CD4-positive, alpha-beta T cell treated with Interleukin-1 beta for 1 hour (primary cell): ENCODE measurements at regions not wholly inside any gene's neighbourhood (a gene's known extent, or its start where the extent isn't known, plus 50 kb on each side); places are given as distances from the start of the nearest gene placed in this dataset.
"Not testable (repeated sequence)": the region's sequence is repeated elsewhere in the genome, so short reads cannot be mapped to it uniquely, and the experiment has no call there.

Experiments used
- DNase-seq, 2 donors: peaks; one replicate each; pipeline ENCODE4 v3.0.0-alpha.2; 2020 to 2022

DNA sequence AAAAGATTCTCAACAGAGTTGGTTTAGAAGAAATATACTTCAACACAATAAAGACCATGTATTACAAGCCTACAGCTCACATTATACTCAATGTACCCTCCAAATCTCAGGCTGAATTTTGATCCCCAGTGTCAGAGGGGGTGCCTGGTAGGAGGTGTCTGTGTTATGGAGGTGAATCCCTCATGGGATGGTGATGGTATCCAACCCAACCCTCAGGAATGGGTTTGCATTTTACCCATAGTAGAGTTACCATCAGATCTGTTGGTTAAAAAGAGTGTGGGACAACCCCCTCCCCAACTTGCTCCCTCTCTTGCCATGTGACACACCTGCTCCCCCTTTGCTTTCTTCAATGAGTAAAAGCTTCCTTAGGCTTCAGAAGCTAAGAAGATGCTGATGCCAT, 205.5 kb downstream of the POTEM start:
- DNase-seq: not testable (repeated sequence)

DNA sequence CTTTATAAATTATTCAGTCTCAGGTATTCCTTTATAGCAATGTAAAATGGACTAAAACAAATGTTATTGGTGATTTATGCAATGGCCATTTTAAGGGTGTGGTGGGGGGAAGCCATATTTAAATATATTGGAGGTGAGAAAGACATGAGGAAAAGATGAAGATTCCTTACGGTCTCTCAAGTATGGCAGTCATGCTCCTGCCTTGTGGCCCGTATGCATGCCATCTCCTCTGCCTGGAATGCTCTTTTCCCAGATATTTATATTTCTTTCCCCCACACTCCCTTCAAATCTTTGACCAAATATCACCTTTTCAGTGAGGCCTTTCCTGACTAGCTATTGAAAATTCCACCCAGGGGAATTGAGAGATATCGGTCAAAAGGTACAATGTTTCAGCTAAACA, 206.0 kb downstream of the POTEM start:
- not testable (repeated sequence) for DNase-seq

DNA sequence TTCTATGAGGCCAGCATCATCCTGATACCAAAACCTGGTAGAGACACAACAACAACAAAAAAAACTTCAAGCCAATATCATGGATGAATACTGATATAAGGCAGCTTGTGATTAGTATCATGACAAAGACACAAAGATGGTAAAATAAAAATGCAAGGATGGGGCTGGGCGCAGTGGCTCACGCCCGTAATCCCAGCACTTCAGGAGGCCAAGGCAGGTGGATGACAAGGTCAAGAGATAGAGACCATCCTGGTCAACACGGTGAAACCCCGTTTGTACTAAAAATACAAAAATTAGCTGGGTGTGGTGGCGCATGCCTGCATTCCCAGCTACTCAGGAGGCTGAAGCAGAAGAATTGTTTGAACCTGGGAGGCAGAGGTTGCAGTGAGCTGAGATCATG, 210.2 kb downstream of the POTEM start:
- DNase-seq: not testable (repeated sequence)

DNA sequence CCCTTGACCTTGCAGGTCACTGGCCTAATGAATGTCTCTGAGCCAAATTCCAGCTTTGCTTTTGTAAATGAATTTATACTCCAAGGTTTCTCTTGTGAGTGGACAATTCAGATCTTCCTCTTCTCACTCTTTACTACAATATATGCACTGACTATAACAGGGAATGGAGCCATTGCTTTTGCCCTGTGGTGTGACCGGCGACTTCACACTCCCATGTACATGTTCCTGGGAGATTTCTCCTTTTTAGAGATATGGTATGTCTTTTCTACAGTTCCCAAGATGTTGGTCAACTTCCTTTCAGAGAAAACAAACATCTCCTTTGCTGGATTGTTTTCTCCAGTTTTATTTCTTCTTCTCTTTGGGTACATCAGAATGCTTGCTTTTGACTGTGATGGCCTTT, 213.1 kb downstream of the POTEM start:
- not testable (repeated sequence) for DNase-seq

DNA sequence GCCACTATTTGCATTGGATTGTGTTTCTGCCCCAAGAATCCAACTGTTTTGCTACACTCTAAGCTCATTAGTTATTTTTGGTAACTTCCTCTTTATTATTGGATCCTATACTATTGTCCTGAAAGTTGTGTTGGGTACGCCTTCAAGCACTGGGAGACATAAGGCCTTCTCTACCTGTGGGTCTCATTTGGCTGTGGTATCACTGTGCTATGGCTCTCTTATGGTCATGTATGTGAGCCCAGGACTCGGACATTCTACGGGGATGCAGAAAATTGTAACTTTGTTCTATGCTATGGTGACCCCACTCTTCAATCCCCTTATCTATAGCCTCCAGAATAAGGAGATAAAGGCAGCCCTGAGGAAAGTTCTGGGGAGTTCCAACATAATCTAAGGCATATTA, 213.6 kb downstream of the POTEM start:
- DNase-seq: not testable (repeated sequence)

DNA sequence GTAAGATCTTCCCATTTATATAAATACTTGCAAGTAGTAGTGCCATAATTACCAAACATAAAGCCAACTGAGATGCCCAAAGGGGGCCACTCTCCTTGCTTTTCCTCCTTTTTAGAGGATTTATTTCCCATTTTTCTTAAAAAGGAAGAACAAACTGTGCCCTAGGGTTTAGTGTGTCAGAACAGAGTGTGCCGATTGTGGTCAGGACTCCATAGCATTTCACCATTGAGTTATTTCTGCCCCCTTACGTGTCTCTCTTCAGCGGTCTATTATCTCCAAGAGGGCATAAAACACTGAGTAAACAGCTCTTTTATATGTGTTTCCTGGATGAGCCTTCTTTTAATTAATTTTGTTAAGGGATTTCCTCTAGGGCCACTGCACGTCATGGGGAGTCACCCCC, 227.9 kb downstream of the POTEM start:
- DNase-seq: not testable (repeated sequence)

DNA sequence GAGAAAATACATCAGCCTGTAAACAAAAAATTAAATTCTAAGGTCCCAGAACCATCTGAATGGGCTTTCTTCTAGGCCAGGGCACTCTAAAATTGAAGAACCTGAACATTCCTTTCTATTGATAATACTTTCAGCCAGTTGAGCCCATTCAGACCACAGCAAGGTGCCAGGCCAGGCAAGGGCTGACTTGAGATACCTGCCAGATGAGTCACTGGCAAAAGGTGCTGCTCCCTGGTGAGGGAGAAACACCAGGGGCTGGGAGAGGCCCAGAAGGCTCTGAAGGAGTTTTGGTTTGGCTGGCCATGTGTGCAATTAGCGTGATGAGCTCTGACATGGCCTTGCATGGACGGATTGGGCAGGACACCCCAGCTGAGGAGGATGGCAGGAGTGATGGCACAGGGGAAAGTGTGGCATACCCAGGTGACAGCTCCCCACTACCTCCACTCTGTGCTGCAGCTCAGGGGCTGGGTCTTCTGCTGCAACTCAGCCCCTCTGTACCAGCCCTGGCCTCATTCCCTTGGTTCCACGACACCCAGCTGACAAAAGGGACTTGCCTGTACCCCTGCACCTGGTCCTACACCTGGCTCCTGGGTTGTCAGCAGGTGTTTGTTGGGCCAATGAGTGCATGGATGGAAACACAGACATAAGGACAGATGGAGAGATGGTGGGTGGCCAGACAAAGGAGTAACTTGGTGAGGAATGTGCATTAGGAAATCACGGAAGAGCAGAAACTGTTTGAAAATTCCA, 230.4 kb downstream of the POTEM start:
- not testable (repeated sequence) for DNase-seq

DNA sequence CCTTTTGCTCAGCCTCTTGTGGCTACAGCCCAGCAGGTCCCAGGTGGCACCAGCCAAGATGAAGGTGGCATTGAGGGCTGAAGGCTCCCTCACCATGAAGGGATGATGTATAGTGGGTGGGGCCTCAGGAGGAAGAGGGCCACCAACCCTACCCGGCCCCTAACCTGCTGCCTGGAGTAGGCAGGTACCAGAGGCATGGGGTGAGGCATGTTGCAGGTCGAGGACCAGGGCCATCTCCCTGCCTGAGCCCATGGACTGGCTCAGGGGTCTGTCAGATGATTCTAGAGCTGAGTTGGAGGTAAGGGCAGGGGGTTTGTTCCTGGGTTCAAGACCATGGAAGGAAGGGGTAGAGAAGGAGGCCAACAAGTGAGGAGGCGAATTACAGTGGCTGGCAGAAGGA, 231.1 kb downstream of the POTEM start:
- DNase-seq: not testable (repeated sequence)

DNA sequence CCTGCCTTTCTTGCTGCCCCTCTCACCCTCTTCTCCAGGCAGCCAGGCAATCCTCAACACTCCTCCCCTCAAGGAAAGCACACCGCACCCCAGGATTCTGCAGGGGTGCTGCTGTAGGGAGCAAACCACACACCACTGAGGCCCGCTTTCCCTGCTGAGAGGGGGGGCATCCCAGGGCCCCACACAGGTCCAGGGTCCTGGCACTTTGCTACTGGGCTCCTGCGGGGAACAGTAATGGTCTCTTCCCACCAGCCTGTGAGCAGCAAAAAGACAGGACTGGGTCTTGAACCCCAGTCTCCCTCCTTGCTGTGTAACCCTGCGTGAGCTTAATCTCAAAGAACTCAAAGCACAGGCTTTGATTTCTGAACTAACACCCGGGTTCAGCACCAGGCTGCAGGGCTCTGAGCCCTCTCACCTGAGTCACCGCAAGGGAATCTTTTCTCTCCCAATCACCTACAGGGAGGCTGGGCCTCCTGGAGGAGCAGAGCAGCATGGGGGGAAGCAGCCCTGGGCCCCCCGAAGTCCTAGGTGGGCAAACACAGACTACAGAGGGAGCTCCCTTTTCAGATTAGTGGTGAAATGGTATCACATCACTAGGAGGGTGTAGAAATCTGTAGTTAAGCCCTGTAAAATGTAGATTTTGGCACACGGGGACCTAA, 232.6 kb downstream of the POTEG start:
- DNase-seq: not testable (repeated sequence)

DNA sequence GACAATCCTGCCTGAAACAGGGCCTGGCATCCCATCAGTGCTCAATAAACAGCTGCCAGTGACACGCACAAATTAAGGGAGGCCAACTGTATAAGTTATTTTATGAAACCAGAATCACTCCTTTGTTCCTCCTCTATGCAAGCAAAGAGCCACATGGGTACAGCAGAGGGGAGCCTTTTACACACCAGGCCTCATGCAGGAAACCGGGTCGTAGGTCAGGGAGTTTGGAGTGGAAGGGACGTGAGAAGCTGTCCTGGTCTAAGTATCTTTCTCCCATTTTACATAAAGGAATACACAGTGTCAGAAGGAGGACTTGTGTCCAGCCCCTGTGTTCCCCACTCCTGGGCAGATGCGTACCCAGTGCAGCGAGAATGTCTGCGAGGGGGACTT, 232.1 kb downstream of the POTEG start:
- DNase-seq: not testable (repeated sequence)

DNA sequence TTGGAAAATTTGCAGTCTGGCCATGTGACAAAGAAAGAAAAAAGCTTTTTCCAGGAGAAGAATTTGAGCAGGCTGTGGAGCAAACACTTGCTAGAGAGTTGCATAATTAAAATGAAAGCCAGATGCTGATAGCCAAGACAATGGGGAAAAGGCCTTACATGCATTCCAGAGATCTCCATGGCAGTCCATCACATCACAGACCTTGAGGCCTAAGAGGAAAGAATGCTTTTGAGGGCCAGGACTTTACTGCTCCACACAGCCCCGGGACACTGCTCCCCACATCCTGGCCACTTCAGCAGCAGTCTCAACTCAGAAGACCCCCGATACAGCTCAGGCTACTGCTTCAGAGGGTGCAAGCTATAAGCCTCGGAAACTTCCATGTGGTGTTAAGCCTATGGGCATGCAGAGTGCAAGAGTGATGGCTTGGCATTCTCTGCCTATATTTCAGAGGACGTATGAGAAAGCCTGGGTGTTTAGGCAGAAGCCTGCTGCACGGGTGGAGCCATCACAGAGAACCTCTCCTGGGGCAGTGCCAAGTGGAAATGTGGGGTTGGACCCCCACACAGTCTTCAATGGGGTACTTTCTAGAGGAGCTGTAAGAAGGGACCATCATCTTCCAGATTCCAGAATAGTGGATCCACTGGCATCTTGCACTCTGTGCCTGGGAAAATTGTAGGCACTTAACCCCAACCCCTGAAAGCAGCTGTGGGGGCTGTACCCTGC, 230.7 kb downstream of the POTEG start:
- not testable (repeated sequence) for DNase-seq

DNA sequence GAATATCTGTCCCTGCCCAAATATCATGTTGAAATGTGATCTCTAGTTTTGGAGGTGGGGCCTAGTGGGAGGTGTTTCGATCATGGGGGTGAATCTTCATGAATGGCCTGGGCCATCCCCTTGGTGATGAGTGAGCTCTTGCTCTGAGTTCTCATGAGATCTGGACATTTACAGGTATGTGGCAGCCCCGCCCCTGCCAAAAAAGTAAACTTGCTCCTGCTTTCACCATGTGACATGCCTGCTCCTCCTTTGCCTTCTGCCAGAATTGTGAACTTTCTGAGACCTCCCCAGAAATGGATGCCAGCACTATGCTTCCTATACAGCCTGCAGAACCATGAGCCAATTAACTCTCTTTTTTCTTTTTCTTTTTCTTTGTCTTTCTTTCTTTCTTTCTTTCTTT, 229.3 kb downstream of the POTEG start:
- DNase-seq: not testable (repeated sequence)

DNA sequence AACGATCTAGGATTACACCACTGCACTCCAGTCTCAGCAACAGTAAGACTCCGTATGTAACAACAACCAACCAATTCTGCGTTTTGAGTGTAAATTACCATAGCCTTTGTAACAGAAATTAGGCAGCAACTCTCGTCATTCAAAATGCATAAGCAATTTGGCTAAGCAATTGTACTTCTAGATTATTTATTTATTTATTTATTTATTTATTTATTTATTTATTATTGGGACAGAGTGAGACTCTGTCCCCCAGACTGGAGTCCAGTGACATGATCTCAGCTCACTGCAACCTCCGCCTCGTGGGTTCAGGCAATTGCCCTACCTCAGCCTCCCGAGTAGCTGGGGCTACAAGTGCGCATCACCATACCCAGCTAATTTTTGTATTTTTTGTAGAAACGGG, 217.7 kb downstream of the POTEG start:
- DNase-seq: not testable (repeated sequence)

DNA sequence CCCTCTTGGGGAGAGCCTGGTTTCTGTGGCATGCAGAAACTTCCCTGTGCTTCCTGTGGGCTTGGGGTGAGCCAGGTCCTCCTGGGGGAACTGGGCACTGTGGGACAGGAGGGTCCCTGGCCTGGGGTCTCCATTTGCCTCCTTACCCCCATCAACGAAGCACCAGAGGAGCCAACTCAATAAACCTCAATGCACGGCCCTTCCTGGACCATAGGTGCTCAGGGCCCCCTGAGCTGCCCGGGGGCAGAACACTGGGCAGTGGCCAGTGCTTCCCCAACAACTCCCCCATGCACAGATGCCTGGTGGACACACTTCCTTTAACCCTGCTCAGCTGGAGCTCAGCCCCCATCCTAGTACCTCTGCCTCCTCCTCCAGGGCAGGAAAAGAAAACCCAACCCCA, 214.7 kb downstream of the POTEG start:
- not testable (repeated sequence) for DNase-seq

DNA sequence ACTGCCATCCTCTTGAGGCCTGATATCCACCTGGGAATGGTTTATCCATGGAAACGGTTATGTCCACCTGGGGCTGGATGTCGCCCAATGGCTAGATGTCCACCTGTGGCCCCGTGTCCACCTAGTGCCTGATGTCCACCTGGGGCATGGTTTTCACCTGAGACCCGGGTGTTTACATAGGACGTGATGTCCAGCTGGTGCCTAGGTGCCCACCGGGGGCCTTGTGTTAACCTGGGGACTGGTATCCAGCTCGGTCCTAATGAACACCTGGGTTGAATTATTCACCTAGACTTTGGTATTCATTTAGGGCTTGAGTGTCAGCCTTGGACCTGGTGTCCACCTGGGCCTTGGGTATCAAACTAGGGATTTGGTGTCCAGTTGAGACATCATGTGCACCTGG, 202.7 kb downstream of the POTEG start:
- DNase-seq: not testable (repeated sequence)

DNA sequence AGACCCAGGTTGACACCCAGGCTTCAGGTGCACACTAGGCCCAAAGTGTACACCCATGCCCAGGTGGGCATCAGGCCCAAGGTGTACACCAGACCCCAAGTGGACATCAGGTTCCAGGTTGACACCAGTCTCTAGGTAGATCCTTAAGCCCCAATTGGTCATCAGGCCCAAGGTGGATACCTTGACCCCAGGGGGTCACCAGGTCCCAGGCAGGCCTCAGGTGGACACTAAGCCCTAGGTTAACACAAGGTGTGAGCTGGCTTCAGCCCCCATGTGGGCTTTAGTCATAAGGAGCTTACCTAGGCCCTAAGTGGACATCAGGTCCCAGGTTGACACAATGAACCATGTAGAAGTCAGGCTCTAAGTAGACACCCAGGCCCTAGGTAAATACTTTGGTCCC, 200.1 kb downstream of the POTEG start:
- DNase-seq: not testable (repeated sequence)

DNA sequence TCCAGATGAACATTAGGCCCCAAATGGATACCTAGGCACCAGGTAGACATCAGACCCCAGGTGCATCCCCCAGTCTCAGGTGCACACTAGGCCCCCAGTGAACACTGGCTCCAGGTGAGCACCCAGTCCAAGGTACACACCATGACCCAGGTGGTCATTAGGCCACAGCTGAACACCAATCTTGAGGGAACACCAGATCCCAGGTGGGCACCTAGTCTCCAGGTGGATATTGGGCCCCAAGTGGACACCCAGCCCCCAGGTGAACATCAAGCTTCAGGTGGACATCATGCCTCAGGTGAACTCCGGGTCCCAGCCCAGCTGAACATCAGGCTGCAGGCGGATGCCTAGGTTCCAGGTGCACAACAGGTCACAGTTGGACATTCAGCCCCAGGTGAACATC, 196.5 kb downstream of the POTEG start:
- not testable (repeated sequence) for DNase-seq

DNA sequence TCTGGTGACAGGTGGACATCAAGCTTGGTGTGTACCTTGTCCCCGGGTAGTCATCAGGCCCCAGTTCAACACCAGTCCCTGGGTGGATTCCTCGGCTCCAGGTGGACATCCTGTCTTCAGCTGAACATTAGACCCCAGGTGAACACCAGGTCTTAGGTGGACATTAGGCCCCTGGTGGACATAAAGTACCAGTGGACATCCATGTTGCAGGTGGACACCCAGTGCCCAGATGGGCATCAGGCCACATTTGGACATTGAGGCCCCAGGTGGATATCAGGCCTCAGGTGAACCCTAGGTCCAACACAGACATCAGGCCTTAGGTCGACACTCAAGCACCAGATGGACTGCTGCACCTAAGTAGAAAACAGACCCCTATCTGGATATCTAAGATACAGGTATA, 195.6 kb downstream of the POTEG start:
- not testable (repeated sequence) for DNase-seq

DNA sequence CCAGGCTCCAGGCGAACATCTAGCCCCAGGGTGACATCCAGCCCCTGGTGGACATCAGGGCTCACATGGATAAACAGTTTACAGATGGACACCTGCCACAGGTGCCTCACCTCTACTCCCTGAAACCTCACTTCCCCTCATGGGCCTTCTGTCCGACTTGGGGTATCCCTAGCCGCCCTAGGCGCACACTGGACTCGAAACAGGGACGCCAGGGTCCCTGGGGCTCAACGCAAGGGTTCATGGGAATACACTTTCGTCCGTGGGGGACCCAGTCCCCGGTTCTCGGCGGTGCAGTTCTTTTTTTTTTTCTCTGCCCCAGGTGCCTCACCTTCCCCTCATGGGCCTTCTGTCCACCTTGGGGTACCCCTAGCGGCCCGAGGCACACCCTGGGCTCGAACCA, 194.2 kb downstream of the POTEG start:
- DNase-seq: not testable (repeated sequence)

DNA sequence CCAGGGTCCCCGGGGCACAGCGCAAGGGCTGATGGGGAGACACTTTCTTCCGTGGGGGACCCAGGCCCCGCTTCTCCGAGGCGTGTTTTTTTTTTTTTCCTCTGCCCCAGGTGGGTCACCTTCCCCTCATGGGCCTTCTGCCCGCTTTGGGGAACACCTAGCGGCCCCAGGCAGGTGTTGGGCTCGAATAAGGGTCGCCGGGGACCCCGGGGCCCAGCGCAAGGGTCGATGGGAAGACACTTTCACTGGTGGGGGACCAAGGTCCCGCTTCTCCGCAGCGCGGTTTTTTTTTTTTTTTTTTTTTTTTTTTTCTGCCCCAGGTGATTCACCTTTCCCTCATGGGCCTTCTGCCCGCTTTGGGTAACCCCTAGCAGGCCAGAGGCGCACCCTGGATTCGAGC, 193.8 kb downstream of the POTEG start:
- not testable (repeated sequence) for DNase-seq

DNA sequence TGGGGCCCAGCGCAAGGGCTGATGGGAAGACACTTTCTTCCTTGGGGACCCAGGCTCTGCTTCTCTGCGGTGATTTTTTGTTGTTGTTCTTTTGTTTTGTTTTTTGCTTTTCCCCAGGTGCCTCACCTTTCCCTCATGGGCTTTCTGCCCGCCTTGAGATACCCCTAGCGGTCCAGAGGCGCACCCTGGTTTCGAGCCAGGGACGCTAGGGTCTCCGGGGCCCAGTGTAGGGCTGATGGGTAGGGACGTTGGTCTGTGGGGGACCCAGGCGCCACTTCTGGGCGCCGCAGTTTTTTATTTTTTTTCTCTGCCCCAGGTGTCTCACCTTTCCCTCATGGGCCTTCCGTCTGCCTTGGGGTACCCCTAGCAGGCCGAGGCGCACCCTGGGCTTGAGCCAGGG, 192.7 kb downstream of the POTEG start:
- DNase-seq: not testable (repeated sequence)

DNA sequence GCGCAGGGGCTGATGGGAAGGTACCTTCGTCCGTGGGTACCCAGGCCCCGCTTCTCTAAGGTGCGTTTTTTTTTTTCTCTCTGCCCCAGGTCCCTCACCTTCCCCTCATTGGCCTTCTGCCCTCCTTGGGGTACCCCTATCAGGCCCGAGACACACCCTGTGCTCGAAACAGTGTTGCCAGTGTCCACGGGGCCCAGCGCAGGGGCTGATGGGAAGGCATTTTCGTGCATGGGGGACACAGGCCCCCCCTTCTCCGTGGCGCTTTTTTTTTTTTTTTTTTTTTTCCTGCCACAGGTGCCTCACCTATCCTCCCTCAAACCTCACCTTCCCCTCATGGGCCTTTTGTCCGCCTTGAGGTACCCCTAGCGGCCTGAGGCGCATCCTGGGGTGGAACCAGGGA, 191.6 kb downstream of the POTEG start:
- DNase-seq: not testable (repeated sequence)

DNA sequence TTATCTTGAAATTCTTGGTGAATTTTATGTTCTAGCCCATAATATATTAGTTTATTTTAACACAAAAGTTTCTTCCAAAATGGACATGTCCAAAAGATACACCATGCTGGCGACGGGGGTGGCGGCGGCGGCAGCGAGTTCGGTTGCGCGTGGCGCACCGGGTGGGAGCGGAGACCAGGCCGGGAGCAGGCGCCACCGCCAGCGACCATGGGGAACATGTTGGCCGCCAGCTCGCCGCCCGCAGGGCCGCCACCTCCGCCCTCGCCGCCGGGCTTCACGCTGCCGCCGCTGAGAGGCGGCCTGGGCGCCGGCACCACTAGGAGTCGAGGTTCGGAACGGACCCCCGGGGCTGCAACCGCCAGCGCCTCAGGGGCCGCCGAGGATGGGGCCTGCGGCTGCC, 167.2 kb downstream of the POTEG start:
- DNase-seq: not testable (repeated sequence)

DNA sequence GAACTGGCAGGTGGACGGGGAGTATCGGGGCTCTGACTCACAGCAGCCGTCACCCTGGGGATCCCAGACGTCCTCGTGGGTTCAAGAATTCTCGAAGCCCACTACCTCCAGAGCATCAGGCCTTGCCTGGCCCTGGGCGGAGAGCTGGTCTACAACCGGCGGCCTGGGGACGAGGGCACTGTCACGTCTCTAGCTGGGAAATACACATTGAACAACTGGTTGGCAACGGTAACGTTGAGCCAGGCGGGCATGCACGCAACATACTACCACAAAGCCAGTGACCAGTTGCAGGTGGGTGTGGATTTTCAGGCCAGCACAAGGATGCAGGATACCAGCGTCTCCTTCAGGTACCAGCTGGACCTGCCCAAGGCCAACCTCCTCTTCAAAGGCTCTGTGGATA, 166.5 kb downstream of the POTEG start:
- peak in 1 of 2 donors; percentile 1 for DNase-seq
